Kidney capillary endothelial cell (primary cell): ENCODE measurements at regions not wholly inside any gene's neighbourhood (a gene's known extent, or its start where the extent isn't known, plus 50 kb on each side); places are given as distances from the start of the nearest gene placed in this dataset.
"Not testable (repeated sequence)": the region's sequence is repeated elsewhere in the genome, so short reads cannot be mapped to it uniquely, and the experiment has no call there.

ENCODE experiments used
- DNase-seq: peaks from one replicate; pipeline ENCODE4 v3.0.0-alpha.2; 2018; ENCODE audit warnings: low spot score

- no peak for DNase-seq
Measured at GRCh38 chr22:34834059-34834458, 231.9 kb upstream of the ISX start.

- not testable (repeated sequence) for DNase-seq
Measured at GRCh38 chr22:34834541-34834940, 231.4 kb upstream of the ISX start.

GRCh38 chr22:34841331-34841771, 224.6 kb upstream of the ISX start:
- no peak for DNase-seq

- DNase-seq: no peak
Measured at GRCh38 chr22:34841911-34842310, 224.0 kb upstream of the ISX start.

GRCh38 chr22:34842630-34843029, 223.3 kb upstream of the ISX start:
- no peak for DNase-seq

GRCh38 chr22:34843743-34844142, 222.2 kb upstream of the ISX start:
- not testable (repeated sequence) for DNase-seq

- DNase-seq: no peak
Measured at GRCh38 chr22:34845391-34845790, 220.6 kb upstream of the ISX start.

GRCh38 chr22:34847072-34847471, 218.9 kb upstream of the ISX start:
- no peak for DNase-seq

- DNase-seq: no peak
Measured at GRCh38 chr22:34849965-34850364, 216.0 kb upstream of the ISX start.

GRCh38 chr22:34851918-34852662, 213.9 kb upstream of the ISX start:
- no peak for DNase-seq

- no peak for DNase-seq
Measured at GRCh38 chr22:34855471-34855870, 210.5 kb upstream of the ISX start.

- no peak for DNase-seq
Measured at GRCh38 chr22:34858066-34858465, 207.9 kb upstream of the ISX start.

- no peak for DNase-seq
Measured at GRCh38 chr22:34861787-34862186, 204.2 kb upstream of the ISX start.

GRCh38 chr22:34866081-34866480, 199.9 kb upstream of the ISX start:
- DNase-seq: no peak

- DNase-seq: no peak
Measured at GRCh38 chr22:34866495-34867131, 199.3 kb upstream of the ISX start.

GRCh38 chr22:34877506-34877905, 188.5 kb upstream of the ISX start:
- DNase-seq: no peak

- no peak for DNase-seq
Measured at GRCh38 chr22:34878171-34878570, 187.8 kb upstream of the ISX start.

GRCh38 chr22:34879001-34879400, 187.0 kb upstream of the ISX start:
- no peak for DNase-seq

- DNase-seq: no peak
Measured at GRCh38 chr22:34880662-34881061, 185.3 kb upstream of the ISX start.

- no peak for DNase-seq
Measured at GRCh38 chr22:34881453-34881852, 184.5 kb upstream of the ISX start.

GRCh38 chr22:34885852-34886251, 180.1 kb upstream of the ISX start:
- DNase-seq: no peak

GRCh38 chr22:34886391-34886790, 179.6 kb upstream of the ISX start:
- no peak for DNase-seq

GRCh38 chr22:34886812-34887211, 179.1 kb upstream of the ISX start:
- no peak for DNase-seq

- no peak for DNase-seq
Measured at GRCh38 chr22:34897126-34897525, 168.8 kb upstream of the ISX start.
